ENCODE measurements at regions not wholly inside any gene's neighbourhood (a gene's known extent, or its start where the extent isn't known, plus 50 kb on each side); places are given as distances from the start of the nearest gene placed in this dataset.

- DNase-seq (ENCODE audit: extremely low read depth in 1 of 4, low spot score in 3 of 4): no peak
- POLR2A ChIA-PET: no interaction called here
- H3K27ac ChIP-seq (ENCODE audit: extremely low read depth, low read depth, low read length): no peak overlapping the region
- no peak for TF ChIP-seq RUNX1 (IDR thresholded peaks at IDR 0.05; ENCODE audit: low read depth)
- TF ChIP-seq ZNF124 (CRISPR knock-in tag; IDR thresholded peaks at IDR 0.05): no peak
- no peak for TF ChIP-seq STAT5A (IDR thresholded peaks at IDR 0.05; ENCODE audit: borderline replicate concordance, low read length)
- TF ChIP-seq XRCC3 (IDR thresholded peaks at IDR 0.05): no peak
- TF ChIP-seq ZKSCAN1 (IDR thresholded peaks at IDR 0.05; ENCODE audit: low read depth, low read length): no peak
- TF ChIP-seq KDM2B (CRISPR knock-in tag; IDR thresholded peaks at IDR 0.05): no peak
- no peak for TF ChIP-seq NR2C1 (IDR thresholded peaks at IDR 0.05)
- no peak for TF ChIP-seq NR2C1 (tag; IDR thresholded peaks at IDR 0.05)
- TF ChIP-seq ZNF764 (CRISPR knock-in tag; IDR thresholded peaks at IDR 0.05; ENCODE audit: low read depth): no peak
- no peak for TF ChIP-seq MIER1 (IDR thresholded peaks at IDR 0.05; ENCODE audit: low read depth)
- no peak for TF ChIP-seq HDAC1 (IDR thresholded peaks at IDR 0.05)
- no peak for TF ChIP-seq PHB2 (IDR thresholded peaks at IDR 0.05; ENCODE audit: low read depth)
- no peak for TF ChIP-seq ILF3 (IDR thresholded peaks at IDR 0.05; ENCODE audit: borderline replicate concordance)
- no peak for TF ChIP-seq RBM17 (IDR thresholded peaks at IDR 0.05; ENCODE audit: borderline replicate concordance, low read depth, low read length)
- no peak for TF ChIP-seq CHD7 (IDR thresholded peaks at IDR 0.05; ENCODE audit: low read depth, low read length)
Measured at GRCh38 chr12:75883241-75883640, 148.3 kb downstream of the PHLDA1 start.

More at GRCh38 chr12:75883241-75883640, 148.3 kb downstream of the PHLDA1 start:
- no TSS peak for BruUV-seq (replicated peaks)
- in situ Hi-C loops (cut with MboI) (no loop called here), intact Hi-C loops (cut with micrococcal nuclease) (no loop called here)
- Histone ChIP-seq H4K20me1 (replicated peaks; ENCODE audit: control insufficient read depth, insufficient read depth, low read length) (no peaks in the 10 kb centered on the region; the same call in 1 of the 2 replicates), H3K4me2 (ENCODE audit: insufficient read depth, low read length) (no peak overlapping the region), H3K4me3 (no peak overlapping the region), H3K9me3 (replicated peaks; ENCODE audit: control insufficient read depth, insufficient read depth, low read depth, low read length) (no peaks in the 10 kb centered on the region), H3K9ac (ENCODE audit: insufficient read depth in 1 of 2, low read depth in 2 of 2, low read length in 2 of 2) (no peak overlapping the region), H3K79me2 (ENCODE audit: control insufficient read depth, insufficient read depth, low read length) (no peaks in the 10 kb centered on the region), H3K9me1 (ENCODE audit: control insufficient read depth, insufficient read depth, low read length) (no peaks in the 10 kb centered on the region), H3K27me3 (ENCODE audit: control insufficient read depth in 2 of 2, insufficient read depth in 2 of 2, low read length in 2 of 2) (no peaks in the 10 kb centered on the region; a peak in 1 of 5 replicates), H2AFZ (ENCODE audit: low read depth, low read length) (no peak overlapping the region), H3K4me1 (replicated peaks in 1 of 2; ENCODE audit: control insufficient read depth in 2 of 2, insufficient read depth in 2 of 2, low read length in 2 of 2) (peaks cover 4 to 8% of the 10 kb centered on the region in 2 experiments; a peak in 2 of 5 replicates), H3K36me3 (ENCODE audit: control insufficient read depth, insufficient read depth, low read length) (no peaks in the 10 kb centered on the region)
- no peak for FAIRE-seq
- ATAC-seq: no peak
- WGBS (ENCODE audit: insufficient coverage, low coverage, missing lambda C conversion rate): 8% methylated on average over 3 of the region's 3 CpGs
- CTCF ChIA-PET (ENCODE audit: low intra/inter-chr PET ratio): no interaction called here
